Loucy (cell line): ENCODE measurements at regions not wholly inside any gene's neighbourhood (a gene's known extent, or its start where the extent isn't known, plus 50 kb on each side); places are given as distances from the start of the nearest gene placed in this dataset.

Experiments
- H2AFZ ChIP-seq: fragments of 200-600 bp; sonication (generic); 2 replicates; pipeline ENCODE4 v1.6.0; 2016; ENCODE audit warnings: antibody characterized with exemption, mild to moderate bottlenecking, low read length, moderate library complexity
- H3F3A ChIP-seq: fragments of 200-600 bp; 2 replicates; pipeline ENCODE4 v1.6.0; 2016; ENCODE audit warnings: antibody characterized with exemption, low read depth, mild to moderate bottlenecking
- H3K27me3 ChIP-seq: fragments of 200-600 bp; sonication (generic); 2 replicates; pipeline ENCODE4 v1.6.1; 2014; ENCODE audit warnings: low read length, mild to moderate bottlenecking; ENCODE audit not compliant: insufficient read depth, poor library complexity, severe bottlenecking
- H3K36me3 ChIP-seq: fragments of 200-600 bp; sonication (generic); 2 replicates; pipeline ENCODE4 v1.6.1; 2016; ENCODE audit warnings: low read length; ENCODE audit not compliant: insufficient read depth
- H3K4me1 ChIP-seq: fragments of 200-600 bp; sonication (generic); 2 replicates; pipeline ENCODE4 v1.5.1; 2014; ENCODE audit warnings: low read length, mild to moderate bottlenecking; ENCODE audit not compliant: insufficient read depth, poor library complexity, severe bottlenecking
- H3K4me2 ChIP-seq: fragments of 200-600 bp; sonication (generic); 2 replicates; pipeline ENCODE4 v1.6.0; 2014; ENCODE audit warnings: antibody characterized with exemption, low read length, low read depth, mild to moderate bottlenecking; ENCODE audit not compliant: poor library complexity, severe bottlenecking
- H3K4me3 ChIP-seq: fragments of 200-600 bp; sonication (generic); 2 replicates; pipeline ENCODE4 v1.5.1; 2014; ENCODE audit warnings: low read length, mild to moderate bottlenecking, mixed read lengths; ENCODE audit not compliant: poor library complexity, severe bottlenecking
- H3K79me2 ChIP-seq: fragments of 200-600 bp; sonication (generic); 2 replicates; pipeline ENCODE4 v1.6.1; 2014; ENCODE audit warnings: low read length; ENCODE audit not compliant: insufficient read depth
- H3K9ac ChIP-seq: fragments of 200-600 bp; sonication (generic); 2 replicates; pipeline ENCODE4 v1.6.0; 2014; ENCODE audit warnings: mild to moderate bottlenecking, low read depth, low read length, moderate library complexity; ENCODE audit not compliant: poor library complexity, severe bottlenecking
- H3K9me2 ChIP-seq: fragments of 200-600 bp; sonication (generic); replicated peaks from 2 replicates; pipeline ENCODE4 v1.6.1; 2016; ENCODE audit warnings: low read depth, low read length, mixed read lengths
- H3K9me3 ChIP-seq: fragments of 200-600 bp; sonication (generic); 2 replicates; pipeline ENCODE4 v1.6.1; 2014; ENCODE audit warnings: mild to moderate bottlenecking, antibody characterized with exemption, low read length, low read depth; ENCODE audit not compliant: insufficient read depth
- H4K20me1 ChIP-seq: fragments of 200-600 bp; sonication (generic); 2 replicates; pipeline ENCODE4 v1.6.0; 2014; ENCODE audit warnings: antibody characterized with exemption, low read length, mild to moderate bottlenecking; ENCODE audit not compliant: insufficient read depth, poor library complexity, severe bottlenecking
- EZH2phosphoT487 ChIP-seq: fragments of 200-600 bp; IDR thresholded peaks from 2 replicates; pipeline ENCODE4 v1.6.1; 2018; ENCODE audit warnings: antibody characterized with exemption, mild to moderate bottlenecking, moderate library complexity, borderline replicate concordance
- TF ChIP-seq, protein P1 (sequence below): fragments of 200-600 bp; sonication (generic); conservative IDR thresholded peaks from 2 replicates; pipeline ENCODE4 v1.5.1; 2014; ENCODE audit warnings: mild to moderate bottlenecking, antibody characterized with exemption, low read length

DNA sequence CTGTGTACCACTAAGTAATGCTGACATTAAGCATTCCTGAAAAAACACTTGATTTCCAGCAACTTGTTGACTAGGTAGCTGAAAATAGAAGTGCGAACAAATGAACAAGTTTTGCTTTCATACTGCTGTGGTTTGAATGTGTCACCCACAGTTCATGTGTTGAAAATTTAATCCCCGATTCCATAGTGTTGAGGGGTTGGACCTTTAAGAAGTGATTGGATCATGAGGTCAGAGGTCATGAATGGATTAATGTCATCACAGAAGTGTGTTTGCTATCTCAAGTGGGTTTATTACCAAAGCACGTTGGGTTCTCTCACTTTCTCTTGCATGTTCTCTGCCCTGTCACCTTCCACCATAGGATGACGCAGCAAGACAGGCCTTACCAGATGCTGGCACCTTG lies 568.5 kb downstream of the UTRN start:
- Histone ChIP-seq H3K9me2 (no peaks in the 10 kb centered on the region), H3K4me2 (no peak overlapping the region), H3K27me3 (no peaks in the 10 kb centered on the region), H3K4me3 (no peak overlapping the region), H4K20me1 (no peaks in the 10 kb centered on the region), H3K9me3 (no peaks in the 10 kb centered on the region), H3K9ac (no peak overlapping the region), H3F3A (no peaks in the 10 kb centered on the region), H3K36me3 (no peaks in the 10 kb centered on the region; the same call in 1 of the 2 replicates), H2AFZ (no peak overlapping the region), H3K4me1 (no peaks in the 10 kb centered on the region), H3K79me2 (no peaks in the 10 kb centered on the region)
- TF ChIP-seq, protein P1, sequence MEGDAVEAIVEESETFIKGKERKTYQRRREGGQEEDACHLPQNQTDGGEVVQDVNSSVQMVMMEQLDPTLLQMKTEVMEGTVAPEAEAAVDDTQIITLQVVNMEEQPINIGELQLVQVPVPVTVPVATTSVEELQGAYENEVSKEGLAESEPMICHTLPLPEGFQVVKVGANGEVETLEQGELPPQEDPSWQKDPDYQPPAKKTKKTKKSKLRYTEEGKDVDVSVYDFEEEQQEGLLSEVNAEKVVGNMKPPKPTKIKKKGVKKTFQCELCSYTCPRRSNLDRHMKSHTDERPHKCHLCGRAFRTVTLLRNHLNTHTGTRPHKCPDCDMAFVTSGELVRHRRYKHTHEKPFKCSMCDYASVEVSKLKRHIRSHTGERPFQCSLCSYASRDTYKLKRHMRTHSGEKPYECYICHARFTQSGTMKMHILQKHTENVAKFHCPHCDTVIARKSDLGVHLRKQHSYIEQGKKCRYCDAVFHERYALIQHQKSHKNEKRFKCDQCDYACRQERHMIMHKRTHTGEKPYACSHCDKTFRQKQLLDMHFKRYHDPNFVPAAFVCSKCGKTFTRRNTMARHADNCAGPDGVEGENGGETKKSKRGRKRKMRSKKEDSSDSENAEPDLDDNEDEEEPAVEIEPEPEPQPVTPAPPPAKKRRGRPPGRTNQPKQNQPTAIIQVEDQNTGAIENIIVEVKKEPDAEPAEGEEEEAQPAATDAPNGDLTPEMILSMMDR = no peak
- no peak for TF ChIP-seq EZH2phosphoT487

DNA sequence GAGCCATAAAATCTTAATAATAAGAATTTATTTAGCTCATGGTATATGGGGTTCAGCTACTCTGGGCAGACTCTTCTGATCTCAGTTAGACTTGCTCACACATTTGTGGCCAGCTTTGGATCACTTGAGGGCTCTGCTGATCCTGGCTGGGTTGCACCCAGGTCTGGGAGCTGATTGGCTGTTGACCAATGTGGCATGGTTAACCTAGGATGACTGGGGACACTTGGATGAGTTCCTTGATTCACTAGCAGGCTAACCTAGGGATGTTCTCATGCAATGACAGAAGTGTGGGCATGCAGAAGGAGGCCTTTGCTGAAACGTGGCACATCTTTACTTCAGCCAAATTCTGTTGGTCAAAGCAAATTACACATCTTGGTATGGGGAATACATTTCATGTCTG lies 569.5 kb downstream of the UTRN start:
- Histone ChIP-seq H3K9me3 (no peaks in the 10 kb centered on the region), H3K27me3 (no peaks in the 10 kb centered on the region), H3K79me2 (no peaks in the 10 kb centered on the region), H2AFZ (no peak overlapping the region), H3K9me2 (no peaks in the 10 kb centered on the region), H3K9ac (no peak overlapping the region), H3K4me2 (no peak overlapping the region), H3K4me3 (no peak overlapping the region), H4K20me1 (no peaks in the 10 kb centered on the region), H3K36me3 (no peaks in the 10 kb centered on the region; the same call in 1 of the 2 replicates), H3F3A (no peaks in the 10 kb centered on the region), H3K4me1 (no peaks in the 10 kb centered on the region)
- TF ChIP-seq, protein P1 = no peak
- no peak for TF ChIP-seq EZH2phosphoT487

DNA sequence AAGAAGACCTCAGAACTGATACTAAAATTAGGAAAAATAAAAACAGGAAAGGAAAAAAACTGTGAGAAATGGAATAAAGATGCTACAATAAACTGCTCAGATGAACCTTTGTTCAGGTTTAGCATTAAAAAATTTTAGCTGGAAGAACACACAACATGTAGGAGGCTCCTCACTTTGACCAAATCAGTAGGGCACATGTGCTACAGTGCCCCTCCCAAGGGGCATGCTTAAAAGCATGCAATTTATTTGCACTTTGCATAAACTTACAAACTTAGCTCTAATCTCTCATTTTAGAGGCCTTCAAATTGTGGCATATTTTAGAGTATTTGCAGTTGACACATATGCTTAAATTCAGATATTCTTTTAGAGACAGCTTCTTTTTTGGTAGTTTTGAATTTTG lies 570.2 kb downstream of the UTRN start:
- TF ChIP-seq, protein P1 = no peak
- TF ChIP-seq EZH2phosphoT487 = no peak
- H3K9me3 ChIP-seq = no peaks in the 10 kb centered on the region
- no peaks in the 10 kb centered on the region for H3K27me3 ChIP-seq
- H3K4me3 ChIP-seq = no peak overlapping the region
- H3K4me1 ChIP-seq = no peaks in the 10 kb centered on the region
- no peaks in the 10 kb centered on the region for H4K20me1 ChIP-seq
- H3K36me3 ChIP-seq = no peaks in the 10 kb centered on the region; the same call in 1 of the 2 replicates
- no peak overlapping the region for H3K4me2 ChIP-seq
- H2AFZ ChIP-seq = no peak overlapping the region
- H3K9ac ChIP-seq = no peak overlapping the region
- H3F3A ChIP-seq = no peaks in the 10 kb centered on the region
- no peaks in the 10 kb centered on the region for H3K9me2 ChIP-seq
- H3K79me2 ChIP-seq = no peaks in the 10 kb centered on the region
